Adrenal gland (tissue), 5 donors: ENCODE measurements at regions not wholly inside any gene's neighbourhood (a gene's known extent, or its start where the extent isn't known, plus 50 kb on each side); places are given as distances from the start of the nearest gene placed in this dataset.

Experiments used
- POLR2A ChIP-seq, 2 donors: fragments of 450-650 bp; IDR thresholded peaks; one replicate each; pipeline ENCODE4 v1.6.1; 2017; ENCODE audit warnings: antibody characterized with exemption in 2 of 2, mild to moderate bottlenecking in 2 of 2, moderate library complexity in 1 of 2
- TF ChIP-seq, protein P1 (sequence below), 6 experiments: fragments of 450-650 bp in 4 of 6; fragments of 200-600 bp in 2 of 6; sonication (generic) in 1 of 6; IDR thresholded peaks; 1 replicate in 5 of 6; 2 replicates in 1 of 6; pipeline versions ENCODE4 v1.5.1 to v1.8.0; 2016 to 2021; ENCODE audit warnings: antibody characterized with exemption in 6 of 6, mild to moderate bottlenecking in 2 of 6, moderate library complexity in 1 of 6
- donor health status: DM: no; HTN: no; CAD: no.

DNA sequence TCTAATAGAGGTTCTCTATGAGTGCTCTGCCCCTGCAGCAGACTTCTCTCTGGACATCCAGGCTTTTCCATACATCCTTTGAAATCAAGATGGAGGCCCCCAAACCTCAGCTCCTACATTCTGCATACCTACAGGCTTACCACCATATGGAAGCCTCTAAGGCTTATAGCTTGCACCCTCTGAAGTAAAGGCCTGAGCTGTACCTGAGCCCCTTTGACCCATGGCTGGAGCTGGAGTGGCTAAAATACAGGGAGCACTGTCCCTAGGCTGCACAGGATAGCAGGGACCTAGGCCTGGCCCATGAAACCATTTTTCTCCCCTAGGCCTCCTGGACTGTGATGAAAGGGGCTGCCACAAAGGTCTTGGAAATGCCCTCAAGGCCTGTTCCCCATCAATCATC is 1086.1 kb upstream of the MIR17HG start:
- no peak for TF ChIP-seq POLR2A (IDR thresholded peaks at IDR 0.05)
- TF ChIP-seq, protein P1, sequence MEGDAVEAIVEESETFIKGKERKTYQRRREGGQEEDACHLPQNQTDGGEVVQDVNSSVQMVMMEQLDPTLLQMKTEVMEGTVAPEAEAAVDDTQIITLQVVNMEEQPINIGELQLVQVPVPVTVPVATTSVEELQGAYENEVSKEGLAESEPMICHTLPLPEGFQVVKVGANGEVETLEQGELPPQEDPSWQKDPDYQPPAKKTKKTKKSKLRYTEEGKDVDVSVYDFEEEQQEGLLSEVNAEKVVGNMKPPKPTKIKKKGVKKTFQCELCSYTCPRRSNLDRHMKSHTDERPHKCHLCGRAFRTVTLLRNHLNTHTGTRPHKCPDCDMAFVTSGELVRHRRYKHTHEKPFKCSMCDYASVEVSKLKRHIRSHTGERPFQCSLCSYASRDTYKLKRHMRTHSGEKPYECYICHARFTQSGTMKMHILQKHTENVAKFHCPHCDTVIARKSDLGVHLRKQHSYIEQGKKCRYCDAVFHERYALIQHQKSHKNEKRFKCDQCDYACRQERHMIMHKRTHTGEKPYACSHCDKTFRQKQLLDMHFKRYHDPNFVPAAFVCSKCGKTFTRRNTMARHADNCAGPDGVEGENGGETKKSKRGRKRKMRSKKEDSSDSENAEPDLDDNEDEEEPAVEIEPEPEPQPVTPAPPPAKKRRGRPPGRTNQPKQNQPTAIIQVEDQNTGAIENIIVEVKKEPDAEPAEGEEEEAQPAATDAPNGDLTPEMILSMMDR (IDR thresholded peaks at IDR 0.05), result no peak
